H1 (cell line): ENCODE measurements at regions not wholly inside any gene's neighbourhood (a gene's known extent, or its start where the extent isn't known, plus 50 kb on each side); places are given as distances from the start of the nearest gene placed in this dataset.

Experiments used
- BCL11A ChIP-seq, 2 experiments: IDR thresholded peaks; one replicate each; pipeline ENCODE4 v1.6.1; 2011; ENCODE audit warnings: low read depth in 2 of 2, low read length in 2 of 2, mild to moderate bottlenecking in 2 of 2
- CHD2 ChIP-seq: IDR thresholded peaks from 2 replicates; pipeline ENCODE4 v1.6.1; 2012; ENCODE audit warnings: low read length, improper control_type of control experiment
- CTCF ChIP-seq, 3 experiments: IDR thresholded peaks; 1 replicate in 2 of 3; 2 replicates in 1 of 3; pipeline versions ENCODE4 v1.5.1 to v1.6.1; 2011; ENCODE audit warnings: low read length in 3 of 3, mild to moderate bottlenecking in 3 of 3, inconsistent platforms in 2 of 3, low read depth in 1 of 3, moderate library complexity in 1 of 3; ENCODE audit not compliant: insufficient read depth in 1 of 3; ENCODE audit errors: control extremely low read depth in 1 of 3
- HDAC2 ChIP-seq, 2 experiments: fragments of 300-600 bp in 1 of 2; sonication (generic) in 1 of 2; IDR thresholded peaks; 2 replicates each; pipeline ENCODE4 v1.6.1; 2011 to 2012; ENCODE audit warnings: low read depth in 2 of 2, low read length in 2 of 2, mild to moderate bottlenecking in 2 of 2, moderate library complexity in 2 of 2, borderline replicate concordance in 1 of 2, inconsistent platforms in 1 of 2
- PHF8 ChIP-seq: fragments of 200-600 bp; sonication (generic); conservative IDR thresholded peaks from 2 replicates; pipeline ENCODE4 v1.7.1; 2012; ENCODE audit warnings: low read depth, mild to moderate bottlenecking, inconsistent platforms, low read length, moderate library complexity
- POLR2A ChIP-seq, 2 experiments: IDR thresholded peaks; 1 replicate in 1 of 2; 2 replicates in 1 of 2; pipeline ENCODE4 v1.6.1; 2011; ENCODE audit warnings: low read depth in 2 of 2, low read length in 2 of 2, mild to moderate bottlenecking in 2 of 2; ENCODE audit errors: control extremely low read depth in 1 of 2
- POLR2AphosphoS5 ChIP-seq: IDR thresholded peaks from 2 replicates; pipeline ENCODE4 v1.6.1; 2011; ENCODE audit warnings: low read depth, low read length
- RAD21 ChIP-seq, 2 experiments: IDR thresholded peaks in 1 of 2; conservative IDR thresholded peaks in 1 of 2; 2 replicates each; pipeline ENCODE4 v1.6.1; 2011; ENCODE audit warnings: low read depth in 2 of 2, low read length in 2 of 2, improper control_type of control experiment in 1 of 2, inconsistent platforms in 1 of 2, mild to moderate bottlenecking in 1 of 2, moderate library complexity in 1 of 2
- SIN3A ChIP-seq, 2 experiments: IDR thresholded peaks in 1 of 2; conservative IDR thresholded peaks in 1 of 2; 2 replicates each; pipeline ENCODE4 v1.6.1; 2011 to 2012; ENCODE audit warnings: low read length in 2 of 2, improper control_type of control experiment in 1 of 2, low read depth in 1 of 2, mild to moderate bottlenecking in 1 of 2
- SIRT6 ChIP-seq: IDR thresholded peaks from one replicate; pipeline ENCODE4 v1.7.1; 2012; ENCODE audit warnings: low read length, inconsistent platforms
- SP1 ChIP-seq: IDR thresholded peaks from 2 replicates; pipeline ENCODE4 v1.6.1; 2011; ENCODE audit warnings: low read depth, low read length
- TBP ChIP-seq: IDR thresholded peaks from 2 replicates; pipeline ENCODE4 v1.6.1; 2011; ENCODE audit warnings: low read depth, low read length, improper control_type of control experiment
- USF2 ChIP-seq: IDR thresholded peaks from 2 replicates; pipeline ENCODE4 v1.6.1; 2011; ENCODE audit warnings: low read length, improper control_type of control experiment

- TF ChIP-seq POLR2AphosphoS5 (no peak), CTCF (IDR thresholded peaks at IDR 0.05; ENCODE audit: control extremely low read depth in 1 of 3, insufficient read depth in 1 of 3, low read depth in 1 of 3, low read length in 3 of 3) (no peak), CHD2 (no peak), USF2 (no peak), TBP (no peak), RAD21 (IDR thresholded peaks at IDR 0.05 in 1 of 2, conservative IDR thresholded peaks at IDR 0.05 in 1 of 2; ENCODE audit: low read depth in 2 of 2, low read length in 2 of 2) (no peak), BCL11A (IDR thresholded peaks at IDR 0.05; ENCODE audit: low read depth in 2 of 2, low read length in 2 of 2) (no peak), HDAC2 (IDR thresholded peaks at IDR 0.05; ENCODE audit: borderline replicate concordance in 1 of 2, low read depth in 2 of 2, low read length in 2 of 2) (no peak), POLR2A (IDR thresholded peaks at IDR 0.05; ENCODE audit: control extremely low read depth in 1 of 2, low read depth in 2 of 2, low read length in 2 of 2) (no peak), SIRT6 (no peak), SP1 (no peak), SIN3A (conservative IDR thresholded peaks at IDR 0.05 in 1 of 2, IDR thresholded peaks at IDR 0.05 in 1 of 2; ENCODE audit: low read depth in 1 of 2, low read length in 2 of 2) (no peak), PHF8 (no peak)
These were observed 646.2 kb downstream of the SOX5 start for GRCh38 chr12:23303220-23303619.
